Panc1 (cell line): ENCODE measurements at regions not wholly inside any gene's neighbourhood (a gene's known extent, or its start where the extent isn't known, plus 50 kb on each side); places are given as distances from the start of the nearest gene placed in this dataset.

ENCODE experiments used
- ATAC-seq: fragments of 200-7000 bp; cut with Tn5 transposase; 2 replicates; pipeline ENCODE4 v1.9.1; 2020; ENCODE audit warnings: mild to moderate bottlenecking, moderate library complexity
- BruUV-seq: library from RNA; stranded (reverse); fragments of 400-500 nt; replicated peaks from 2 replicates; lab custom pipeline; 2021; lab: Mats Ljungman, UMichigan
- CTCF ChIA-PET: fragments of 300-600 bp; sonication (Branson Sonifier 250); formaldehyde crosslinking; loops from one replicate; lab custom pipeline; 2022; ENCODE audit warnings: antibody characterized with exemption; lab: Charles Lee
- POLR2A ChIA-PET: fragments of 300-600 bp; sonication (Branson Sonifier 250); formaldehyde crosslinking; loops from one replicate; lab custom pipeline; 2022; ENCODE audit warnings: antibody characterized with exemption; lab: Charles Lee
- DNase-seq: peaks from one replicate; pipeline ENCODE4 v3.0.0-alpha.2; 2010; ENCODE audit warnings: low read depth, low spot score
- H3K27ac ChIP-seq: 2 replicates; pipeline ENCODE4 v1.5.1; 2011; ENCODE audit warnings: mild to moderate bottlenecking, low read length, inconsistent platforms
- H3K27me3 ChIP-seq: fragments of 200-500 bp; sonication (Bioruptor generic); 2 replicates; pipeline ENCODE4 v1.6.0; 2014; ENCODE audit warnings: low read length, inconsistent platforms; ENCODE audit not compliant: control insufficient read depth, insufficient read depth
- H3K36me3 ChIP-seq: fragments of 200-500 bp; sonication (Bioruptor generic); 2 replicates; pipeline ENCODE4 v1.5.1; 2014; ENCODE audit warnings: inconsistent platforms, mild to moderate bottlenecking, low read length, moderate library complexity; ENCODE audit not compliant: control insufficient read depth, insufficient read depth
- H3K4me1 ChIP-seq: 2 replicates; pipeline ENCODE4 v1.5.1; 2011; ENCODE audit warnings: inconsistent platforms, mild to moderate bottlenecking, low read length, moderate library complexity; ENCODE audit not compliant: control insufficient read depth, insufficient read depth
- H3K4me3 ChIP-seq, 2 experiments: 2 replicates each; pipeline ENCODE4 v1.5.1; 2011 to 2012; ENCODE audit warnings: low read depth in 2 of 2, low read length in 2 of 2, mild to moderate bottlenecking in 2 of 2, inconsistent platforms in 1 of 2, moderate library complexity in 1 of 2
- H3K9me3 ChIP-seq: fragments of 200-500 bp; sonication (Bioruptor generic); 2 replicates; pipeline ENCODE4 v1.5.1; 2014; ENCODE audit warnings: low read depth, mild to moderate bottlenecking, inconsistent platforms, low read length, moderate library complexity; ENCODE audit not compliant: control insufficient read depth, insufficient read depth
- CTCF ChIP-seq: fragments of 450-650 bp; IDR thresholded peaks from 2 replicates; pipeline ENCODE4 v1.5.1; 2017; ENCODE audit warnings: mild to moderate bottlenecking
- POLR2AphosphoS5 ChIP-seq: IDR thresholded peaks from 2 replicates; pipeline ENCODE4 v1.6.1; 2012; ENCODE audit warnings: mild to moderate bottlenecking, low read depth, low read length, moderate library complexity
- REST ChIP-seq, 2 experiments: IDR thresholded peaks; 2 replicates each; pipeline ENCODE4 v1.6.1; 2011 to 2012; ENCODE audit warnings: low read depth in 2 of 2, control low read depth in 1 of 2, low read length in 1 of 2, mild to moderate bottlenecking in 1 of 2, moderate library complexity in 1 of 2; ENCODE audit not compliant: insufficient read depth in 1 of 2
- SIN3A ChIP-seq: IDR thresholded peaks from 2 replicates; pipeline ENCODE4 v1.6.1; 2012; ENCODE audit warnings: low read depth, mild to moderate bottlenecking, low read length, moderate library complexity, borderline replicate concordance; ENCODE audit not compliant: insufficient read depth
- TCF7L2 ChIP-seq: IDR thresholded peaks from 2 replicates; pipeline ENCODE4 v1.6.1; 2011; ENCODE audit warnings: mild to moderate bottlenecking, low read depth, low read length, inconsistent platforms
- in situ Hi-C: cut with HindIII; loops from 2 replicates; pipeline ENCODE4 v1.10.0; 2016; ENCODE audit warnings: low sequenced_read_pairs, low pct_unique_long_range_greater_than_20kb
- intact Hi-C: fragments of 100-400 bp; cut with micrococcal nuclease; formaldehyde crosslinking; loops from one replicate; pipeline ENCODE4 v1.10.0; 2022; ENCODE audit not compliant: unreplicated experiment

GRCh38 chrX:143304025-143304424, 213.2 kb downstream of the SPANXN3 start:
- no peak for TF ChIP-seq SIN3A
- CTCF ChIA-PET, result no interaction called here
- no peaks in the 10 kb centered on the region for H3K9me3 ChIP-seq
- POLR2A ChIA-PET, result no interaction called here
- H3K36me3 ChIP-seq, result no peaks in the 10 kb centered on the region
- no peak for ATAC-seq
- no peak overlapping the region for H3K27ac ChIP-seq
- H3K4me1 ChIP-seq, result no peaks in the 10 kb centered on the region
- no TSS peak for BruUV-seq
- intact Hi-C loops (no loop called here), in situ Hi-C loops (no loop called here)
- DNase-seq, result no peak
- no peak overlapping the region for H3K4me3 ChIP-seq
- H3K27me3 ChIP-seq, result no peaks in the 10 kb centered on the region

DNA sequence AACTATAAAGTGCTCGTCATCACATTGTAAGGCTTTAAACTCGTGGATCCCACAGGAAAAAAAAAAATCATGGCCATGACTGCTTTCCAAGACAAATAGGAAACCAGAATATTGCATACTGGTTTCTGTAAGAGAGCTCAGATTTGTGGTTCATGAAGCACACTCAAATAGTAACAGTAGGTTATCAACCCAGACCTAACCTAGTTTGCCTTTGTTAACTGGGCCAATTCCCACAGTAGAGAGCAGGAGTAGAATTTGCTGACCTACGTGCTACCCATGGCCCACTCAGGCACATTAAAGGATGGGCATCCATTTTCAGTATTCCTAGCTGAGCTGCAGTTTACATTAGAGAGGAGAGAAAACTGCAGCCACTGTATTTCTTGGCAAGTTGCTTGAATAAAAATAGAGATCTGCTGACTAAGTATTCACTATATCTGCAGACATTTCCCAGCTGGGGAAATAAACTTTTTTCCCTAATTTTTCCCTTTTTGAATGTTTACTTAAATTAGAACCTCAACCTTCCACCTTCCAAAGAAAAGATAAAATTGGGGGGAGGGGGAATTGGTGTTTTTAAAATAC, 218.5 kb downstream of the SPANXN3 start:
- in situ Hi-C loops, result no loop called here
- Histone ChIP-seq H3K9me3 (no peaks in the 10 kb centered on the region), H3K4me3 (no peak overlapping the region), H3K4me1 (no peaks in the 10 kb centered on the region), H3K27me3 (no peaks in the 10 kb centered on the region), H3K27ac (no peak overlapping the region), H3K36me3 (no peaks in the 10 kb centered on the region)
- DNase-seq (no peak), ATAC-seq (no peak)
- no TSS peak for BruUV-seq
- CTCF ChIA-PET, result no interaction called here
- POLR2A ChIA-PET, result no interaction called here
- intact Hi-C loops, result no loop called here
- TF ChIP-seq TCF7L2, result no peak
- no peak for TF ChIP-seq POLR2AphosphoS5
- TF ChIP-seq REST (IDR thresholded peaks at IDR 0.05; ENCODE audit: insufficient read depth in 1 of 2, low read depth in 2 of 2, low read length in 1 of 2), result no peak
- no peak for TF ChIP-seq SIN3A
- no peak for TF ChIP-seq CTCF

DNA sequence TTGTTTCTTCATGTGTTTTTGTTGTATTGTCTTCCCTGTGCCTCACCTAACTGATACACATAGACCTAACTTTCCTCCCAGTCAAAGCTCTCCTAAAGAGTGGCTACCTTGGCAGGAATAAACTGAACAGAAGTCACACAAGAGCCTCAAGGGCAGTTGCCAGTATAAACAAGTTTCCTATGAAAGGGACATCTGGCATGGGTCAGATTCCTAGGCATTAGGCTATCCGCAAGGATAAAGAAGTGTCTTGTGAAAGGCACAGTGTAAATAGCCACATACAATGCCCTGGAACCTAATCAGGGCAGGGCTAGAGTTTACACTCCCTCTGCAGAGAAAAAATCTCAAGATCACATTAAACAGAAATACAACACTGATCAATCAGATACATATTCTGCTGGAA, 220.8 kb downstream of the SPANXN3 start:
- ATAC-seq (no peak), DNase-seq (no peak)
- intact Hi-C loops, result no loop called here
- ChIA-PET POLR2A (no interaction called here), CTCF (no interaction called here)
- H3K27ac ChIP-seq, result no peak overlapping the region
- no peak for TF ChIP-seq TCF7L2
- TF ChIP-seq POLR2AphosphoS5, result no peak
- TF ChIP-seq SIN3A, result no peak
- TF ChIP-seq REST (IDR thresholded peaks at IDR 0.05; ENCODE audit: insufficient read depth in 1 of 2, low read depth in 2 of 2, low read length in 1 of 2), result no peak
- TF ChIP-seq CTCF, result no peak
- BruUV-seq, result no TSS peak
- no peaks in the 10 kb centered on the region for H3K36me3 ChIP-seq
- H3K4me1 ChIP-seq, result no peaks in the 10 kb centered on the region
- no peaks in the 10 kb centered on the region for H3K27me3 ChIP-seq
- no peak overlapping the region for H3K4me3 ChIP-seq
- H3K9me3 ChIP-seq, result no peaks in the 10 kb centered on the region
- in situ Hi-C loops, result no loop called here
